ENCODE measurements at regions not wholly inside any gene's neighbourhood (a gene's known extent, or its start where the extent isn't known, plus 50 kb on each side); places are given as distances from the start of the nearest gene placed in this dataset.

- 75% methylated on average over 15 of the region's 15 CpGs for WGBS (ENCODE audit: low lambda C conversion rate, missing lambda C conversion rate)
- Histone ChIP-seq H3K9me3 (ENCODE audit: low read depth) (no peaks in the 10 kb centered on the region), H2AFZ (no peak overlapping the region), H3K4me2 (no peak overlapping the region), H3K36me3 (replicated peaks; ENCODE audit: insufficient read depth, low read depth) (no peaks in the 10 kb centered on the region), H3K9me2 (replicated peaks; ENCODE audit: insufficient read depth) (no peaks in the 10 kb centered on the region), H3K4me1 (ENCODE audit: insufficient read depth) (no peaks in the 10 kb centered on the region), H3K79me2 (no peaks in the 10 kb centered on the region), H4K20me1 (ENCODE audit: insufficient read depth, poor library complexity, severe bottlenecking) (no peaks in the 10 kb centered on the region), H3K4me3 (no peak overlapping the region), H3K27me3 (no peaks in the 10 kb centered on the region), H3K27ac (no peak overlapping the region)
- DNase-seq (ENCODE audit: low spot score), result no peak
- no peak for TF ChIP-seq CTCF (IDR thresholded peaks at IDR 0.05; ENCODE audit: poor library complexity)
- TF ChIP-seq EZH2phosphoT487 (IDR thresholded peaks at IDR 0.05; ENCODE audit: low read depth, severe bottlenecking, unreplicated experiment), result no peak
- no peak for TF ChIP-seq EZH2 (IDR thresholded peaks at IDR 0.05; ENCODE audit: borderline replicate concordance)
Observed at GRCh38 chr10:47175181-47176123, 124.5 kb upstream of the GDF10 start.

- Histone ChIP-seq H3K9me2 (replicated peaks; ENCODE audit: insufficient read depth) (no peaks in the 10 kb centered on the region), H3K4me3 (no peak overlapping the region), H3K79me2 (no peaks in the 10 kb centered on the region), H3K36me3 (replicated peaks; ENCODE audit: insufficient read depth, low read depth) (no peaks in the 10 kb centered on the region), H3K4me1 (ENCODE audit: insufficient read depth) (no peaks in the 10 kb centered on the region), H3K27me3 (no peaks in the 10 kb centered on the region), H2AFZ (no peak overlapping the region), H3K27ac (no peak overlapping the region), H4K20me1 (ENCODE audit: insufficient read depth, poor library complexity, severe bottlenecking) (no peaks in the 10 kb centered on the region), H3K4me2 (no peak overlapping the region), H3K9me3 (ENCODE audit: low read depth) (no peaks in the 10 kb centered on the region)
- DNase-seq (ENCODE audit: low spot score), result no peak
- WGBS (ENCODE audit: low lambda C conversion rate, missing lambda C conversion rate), result 85% methylated on average over 12 of the region's 12 CpGs
- TF ChIP-seq EZH2 (IDR thresholded peaks at IDR 0.05; ENCODE audit: borderline replicate concordance) (no peak), CTCF (IDR thresholded peaks at IDR 0.05; ENCODE audit: poor library complexity) (no peak), EZH2phosphoT487 (IDR thresholded peaks at IDR 0.05; ENCODE audit: low read depth, severe bottlenecking, unreplicated experiment) (no peak)
Observed at GRCh38 chr10:47176206-47176902, 123.6 kb upstream of the GDF10 start.

GRCh38 chr10:47176903-47177868, 122.8 kb upstream of the GDF10 start:
- no peaks in the 10 kb centered on the region for H3K27me3 ChIP-seq
- no peaks in the 10 kb centered on the region for H4K20me1 ChIP-seq (ENCODE audit: insufficient read depth, poor library complexity, severe bottlenecking)
- H3K27ac ChIP-seq, result no peak overlapping the region
- no peak overlapping the region for H3K4me2 ChIP-seq
- no peak overlapping the region for H2AFZ ChIP-seq
- H3K36me3 ChIP-seq (replicated peaks; ENCODE audit: insufficient read depth, low read depth), result no peaks in the 10 kb centered on the region
- 85% methylated on average over 8 of the region's 8 CpGs for WGBS (ENCODE audit: low lambda C conversion rate, missing lambda C conversion rate)
- no peak overlapping the region for H3K4me3 ChIP-seq
- no peak for DNase-seq (ENCODE audit: low spot score)
- H3K9me3 ChIP-seq (ENCODE audit: low read depth), result no peaks in the 10 kb centered on the region
- TF ChIP-seq EZH2phosphoT487 (IDR thresholded peaks at IDR 0.05; ENCODE audit: low read depth, severe bottlenecking, unreplicated experiment), result no peak
- no peak for TF ChIP-seq EZH2 (IDR thresholded peaks at IDR 0.05; ENCODE audit: borderline replicate concordance)
- no peak for TF ChIP-seq CTCF (IDR thresholded peaks at IDR 0.05; ENCODE audit: poor library complexity)
- no peaks in the 10 kb centered on the region for H3K4me1 ChIP-seq (ENCODE audit: insufficient read depth)
- H3K9me2 ChIP-seq (replicated peaks; ENCODE audit: insufficient read depth), result no peaks in the 10 kb centered on the region
- no peaks in the 10 kb centered on the region for H3K79me2 ChIP-seq

Measured in hepatocyte (in vitro differentiated cells).